ENCODE measurements at regions not wholly inside any gene's neighbourhood (a gene's known extent, or its start where the extent isn't known, plus 50 kb on each side); places are given as distances from the start of the nearest gene placed in this dataset.

DNA sequence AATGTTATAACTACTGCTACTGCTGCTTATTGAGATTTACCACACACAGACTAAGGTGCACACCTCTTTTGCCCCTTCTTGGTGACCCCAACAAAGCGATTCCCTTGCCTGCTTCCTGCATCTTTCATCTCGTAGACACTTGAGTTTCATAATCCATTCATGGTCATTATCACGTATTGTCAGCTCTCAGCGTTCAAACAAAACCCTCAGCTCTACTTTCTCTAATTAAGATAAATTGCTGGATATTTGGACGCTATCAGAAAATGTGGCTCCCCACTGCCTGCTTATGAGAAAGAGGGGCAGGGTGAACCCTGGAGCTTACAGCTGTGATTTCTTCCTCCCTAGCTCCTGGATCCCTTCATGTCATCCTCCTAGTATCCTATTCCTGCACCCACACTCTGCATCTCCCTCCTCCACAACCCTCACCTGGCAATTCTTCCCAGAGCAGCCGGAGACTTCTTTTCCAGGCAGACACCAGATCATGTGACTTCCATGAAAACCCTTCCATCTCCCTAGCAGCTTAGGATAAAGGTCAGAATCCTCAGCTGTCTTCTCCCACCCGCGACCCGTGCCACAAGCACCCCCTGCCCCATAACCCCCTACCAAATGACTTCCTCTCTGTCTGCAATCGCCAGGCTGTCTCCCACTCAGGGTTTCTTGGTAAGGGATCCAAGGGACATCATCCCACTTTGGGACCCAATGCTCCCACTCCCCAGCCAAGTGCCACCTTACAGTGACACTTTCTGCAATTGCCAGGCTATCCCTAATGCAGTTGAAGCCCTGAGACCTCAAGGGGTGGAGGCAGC lies 146.5 kb downstream of the NSG2 start:
- no peak for DNase-seq

- no peak for DNase-seq
Measured at GRCh38 chr5:174192901-174193300, 147.4 kb downstream of the NSG2 start.

- no peak for DNase-seq
Measured at GRCh38 chr5:174195517-174195916, 150.0 kb downstream of the NSG2 start.

GRCh38 chr5:174197929-174198328 lies 152.4 kb downstream of the NSG2 start:
- no peak for DNase-seq

DNA sequence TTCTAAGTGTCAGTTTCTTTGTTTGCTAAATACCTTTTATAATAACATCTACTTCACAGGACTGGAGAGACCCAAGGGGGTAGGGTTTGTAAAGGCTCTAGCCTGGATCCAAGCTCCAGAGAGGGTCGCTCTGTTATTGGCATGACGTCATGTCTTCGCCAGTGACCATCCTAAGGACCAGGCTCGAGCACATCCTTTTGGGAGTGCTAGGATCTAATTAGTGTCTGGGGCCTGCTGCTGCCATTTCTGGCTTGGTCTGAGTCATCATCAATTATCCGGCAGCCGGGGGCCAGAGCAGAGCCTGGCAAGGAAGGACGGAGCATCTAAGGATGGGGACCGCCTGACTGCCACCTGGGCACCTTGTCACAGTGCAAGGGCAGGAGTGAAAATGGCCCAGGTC lies 153.0 kb downstream of the NSG2 start:
- DNase-seq = no peak

DNA sequence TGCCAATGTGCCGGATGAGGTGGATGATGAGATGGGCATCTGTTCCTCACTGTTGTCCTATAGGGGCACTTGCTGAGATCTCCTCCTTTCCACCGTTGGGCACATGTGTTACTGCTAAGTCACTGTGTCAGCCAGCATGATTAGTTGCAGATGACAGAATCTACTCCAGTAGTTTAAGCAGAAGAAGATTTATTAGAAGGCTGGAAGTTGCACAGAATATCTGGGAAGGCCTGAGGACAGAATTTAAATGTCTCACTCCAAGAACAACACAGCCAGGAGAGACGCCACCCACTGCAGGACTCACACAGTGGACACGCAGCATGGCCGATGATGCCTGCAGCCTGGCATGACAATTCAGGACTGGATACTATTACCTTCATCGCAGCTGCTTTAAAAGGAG lies 157.5 kb downstream of the NSG2 start:
- DNase-seq = no peak

DNA sequence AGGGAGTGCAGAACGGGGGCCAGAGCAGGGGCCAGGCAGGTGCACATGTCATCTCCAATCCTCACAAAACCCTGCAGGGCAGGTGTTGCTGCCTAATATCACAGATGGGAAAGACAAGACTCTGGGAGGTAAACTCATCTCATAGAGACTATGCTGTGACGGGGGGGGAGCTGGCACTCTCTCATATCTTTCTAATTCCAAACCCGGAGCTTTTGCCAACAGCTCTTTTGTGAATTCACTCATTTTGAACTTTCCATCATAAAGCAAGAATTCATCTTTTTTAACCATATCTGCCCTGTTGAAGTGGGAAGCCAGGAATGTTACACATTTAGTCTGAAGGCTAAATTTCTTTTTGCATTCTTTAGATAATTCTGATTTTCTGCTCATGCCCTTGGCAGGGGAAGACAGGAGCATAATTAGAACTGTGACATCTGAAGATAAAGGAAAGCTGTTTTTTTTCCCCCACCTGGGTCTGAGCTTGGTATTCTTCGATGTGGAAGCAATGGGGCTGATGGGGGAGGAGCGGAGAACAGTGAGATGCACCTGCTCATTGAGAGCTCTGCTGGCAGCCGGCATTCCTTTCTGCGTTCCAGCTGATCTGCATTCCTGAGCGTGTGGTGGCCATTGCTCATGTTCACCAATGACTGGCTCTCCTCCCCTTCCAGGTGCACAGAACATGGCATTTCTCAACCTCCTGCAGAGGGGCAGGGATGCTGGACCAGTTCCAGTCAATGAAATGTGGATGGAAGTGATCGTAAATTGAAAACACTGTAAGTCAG lies 159.2 kb downstream of the NSG2 start:
- DNase-seq = peak; percentile 83

- no peak for DNase-seq
Measured at GRCh38 chr5:174205939-174206338, 160.4 kb downstream of the NSG2 start.

DNA sequence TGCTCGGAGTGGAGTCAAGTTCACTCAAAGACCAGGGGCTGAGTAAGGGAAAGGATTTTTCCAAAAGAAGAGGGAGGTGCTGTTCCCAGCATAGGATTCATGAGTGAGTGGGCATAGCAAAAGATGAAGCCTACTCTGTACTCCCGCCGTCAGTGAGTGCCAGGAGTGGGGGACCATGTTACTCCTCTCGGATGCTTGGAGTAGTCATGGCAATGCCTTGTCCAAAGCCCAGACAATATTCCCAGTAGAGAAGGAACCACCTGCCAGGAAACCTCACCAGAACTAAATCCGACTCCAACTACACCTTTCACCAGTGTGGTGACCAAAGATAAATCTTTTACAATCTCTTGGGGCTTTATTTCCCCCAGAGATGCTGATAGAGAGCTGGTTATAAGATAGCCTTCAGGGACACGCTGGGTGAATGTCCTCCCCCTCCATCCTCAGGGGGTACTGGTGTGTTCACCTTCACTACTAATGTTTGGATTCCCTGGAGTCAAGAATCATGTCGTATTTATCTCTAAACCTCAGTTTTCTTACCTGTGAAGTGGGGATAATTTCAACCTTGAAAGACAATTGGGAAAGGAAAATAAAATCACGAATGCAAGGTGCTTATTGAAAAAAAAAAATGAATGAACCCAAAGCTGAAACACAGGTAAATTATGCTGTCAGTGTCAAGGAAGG lies 165.2 kb downstream of the NSG2 start:
- no peak for DNase-seq

- DNase-seq = no peak
Measured at GRCh38 chr5:174211277-174211626, 165.7 kb downstream of the NSG2 start.

GRCh38 chr5:174217527-174217926 lies 172.0 kb downstream of the NSG2 start:
- DNase-seq = no peak

GRCh38 chr5:174218162-174218561 lies 172.7 kb downstream of the NSG2 start:
- no peak for DNase-seq

DNA sequence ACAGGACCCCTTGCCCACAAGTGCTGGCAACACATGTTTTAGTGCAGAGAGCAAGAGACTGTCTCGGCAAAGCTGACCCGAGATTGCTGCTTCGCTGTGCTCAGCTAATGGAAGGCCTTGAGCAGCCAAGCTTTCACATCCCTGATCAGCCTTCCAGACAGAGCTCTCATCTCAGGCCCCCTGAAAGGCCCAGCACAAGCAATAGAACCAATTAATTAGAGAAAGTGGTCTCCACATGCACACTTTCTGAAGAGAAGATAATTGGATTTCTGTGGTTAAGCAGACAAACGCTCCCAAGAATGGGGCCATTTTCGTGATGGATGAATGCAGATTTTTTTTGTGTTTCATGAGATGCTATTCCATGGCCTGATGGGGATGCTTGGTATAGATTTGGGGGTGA lies 174.9 kb downstream of the NSG2 start:
- DNase-seq = no peak

GRCh38 chr5:174221436-174221835 lies 175.9 kb downstream of the NSG2 start:
- DNase-seq = no peak

GRCh38 chr5:174221946-174222345 lies 176.4 kb downstream of the NSG2 start:
- DNase-seq = no peak

GRCh38 chr5:174222891-174223290 lies 177.4 kb downstream of the NSG2 start:
- no peak for DNase-seq

- DNase-seq = no peak
Measured at GRCh38 chr5:174223355-174223754, 177.8 kb downstream of the NSG2 start.

- DNase-seq = no peak
Measured at GRCh38 chr5:174229068-174229467, 183.6 kb downstream of the NSG2 start.

GRCh38 chr5:174229514-174230370 lies 184.2 kb downstream of the NSG2 start:
- DNase-seq = no peak

- no peak for DNase-seq
Measured at GRCh38 chr5:174231956-174232487, 186.5 kb downstream of the NSG2 start.

- no peak for DNase-seq
Measured at GRCh38 chr5:174234388-174234787, 188.9 kb downstream of the NSG2 start.

DNA sequence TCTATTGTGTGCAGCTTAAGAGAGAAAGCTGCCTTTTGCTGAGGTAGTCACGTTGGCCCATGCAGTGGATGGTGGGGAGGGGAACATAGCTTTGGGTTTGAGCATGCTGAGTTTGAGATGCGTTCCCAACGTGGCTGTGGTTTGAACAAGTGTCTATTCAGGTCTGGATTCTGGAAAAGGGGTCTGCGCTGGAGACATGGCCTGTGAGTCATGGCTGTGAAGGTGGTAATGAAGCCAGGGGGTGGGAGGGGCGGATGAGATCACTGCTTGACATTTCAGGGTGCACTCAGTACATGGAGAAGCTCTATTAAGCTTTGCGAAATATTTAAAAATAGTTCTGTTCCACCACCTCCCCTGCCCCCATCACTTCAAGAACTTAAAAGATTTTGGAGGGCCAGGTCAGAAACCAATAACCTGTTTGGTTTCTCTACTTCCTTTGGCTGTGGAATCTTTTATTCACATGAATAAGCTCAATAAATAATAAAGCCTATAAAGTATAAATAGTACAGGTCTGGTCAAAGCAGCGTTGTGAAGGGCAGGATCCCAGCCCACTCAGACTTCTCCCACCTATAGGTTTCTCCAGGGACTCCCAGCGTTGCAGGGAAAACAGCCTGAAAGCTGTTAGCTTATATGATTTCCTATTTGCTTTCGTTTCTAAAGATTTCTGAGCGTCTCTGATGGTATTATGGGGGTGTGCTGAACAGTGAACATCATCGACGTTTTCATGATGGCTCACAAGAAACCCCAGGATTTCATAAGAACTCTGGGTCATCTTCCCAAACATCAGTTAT lies 189.9 kb downstream of the NSG2 start:
- DNase-seq = no peak
